Gastroesophageal sphincter (tissue), 3 donors: ENCODE measurements at regions not wholly inside any gene's neighbourhood (a gene's known extent, or its start where the extent isn't known, plus 50 kb on each side); places are given as distances from the start of the nearest gene placed in this dataset.

Experiments used
- CTCF ChIP-seq, 4 experiments: fragments of 200-600 bp in 2 of 4; fragments of 450-650 bp in 2 of 4; sonication (generic) in 1 of 4; IDR thresholded peaks; one replicate each; pipeline ENCODE4 v1.5.1; 2017 to 2019; ENCODE audit warnings: antibody characterized with exemption in 4 of 4, mild to moderate bottlenecking in 2 of 4, moderate library complexity in 2 of 4
- EP300 ChIP-seq: sonication (generic); formaldehyde crosslinking; IDR thresholded peaks from one replicate; pipeline ENCODE4 v1.6.1; 2017; ENCODE audit warnings: antibody characterized with exemption, mild to moderate bottlenecking
- POLR2A ChIP-seq, 2 donors: fragments of 450-650 bp; IDR thresholded peaks; one replicate each; pipeline ENCODE4 v1.6.1; 2017; ENCODE audit warnings: antibody characterized with exemption in 2 of 2, mild to moderate bottlenecking in 2 of 2, moderate library complexity in 1 of 2
- POLR2AphosphoS5 ChIP-seq: sonication (generic); formaldehyde crosslinking; IDR thresholded peaks from one replicate; pipeline ENCODE4 v1.6.1; 2017; ENCODE audit warnings: antibody characterized with exemption

DNA sequence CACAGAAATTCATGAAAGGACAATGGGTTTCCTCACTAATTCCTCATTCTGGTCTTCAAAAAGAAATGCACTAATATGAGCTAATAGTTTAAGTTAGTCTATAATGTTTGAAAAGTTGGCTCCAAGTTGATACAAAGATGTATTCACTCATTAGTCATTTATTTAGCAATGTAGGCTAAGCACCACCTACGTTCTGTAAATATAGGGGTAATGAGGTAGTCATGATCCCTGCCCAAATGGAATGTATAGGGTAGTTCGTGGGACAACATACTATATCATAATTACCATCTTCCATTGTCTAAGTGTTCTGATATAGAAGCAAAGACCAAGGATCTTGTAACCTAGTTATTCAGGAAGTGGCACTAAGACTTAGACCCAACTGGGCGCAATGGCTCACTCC is 86.5 kb downstream of the DIO2 start:
- TF ChIP-seq CTCF (IDR thresholded peaks at IDR 0.05) (no peak), POLR2AphosphoS5 (no peak), POLR2A (IDR thresholded peaks at IDR 0.05) (no peak), EP300 (no peak)
